K562 (cell line): ENCODE measurements at regions not wholly inside any gene's neighbourhood (a gene's known extent, or its start where the extent isn't known, plus 50 kb on each side); places are given as distances from the start of the nearest gene placed in this dataset.
"Not testable (repeated sequence)": the region's sequence is repeated elsewhere in the genome, so short reads cannot be mapped to it uniquely, and the experiment has no call there.

Experiments used
- ATAC-seq: fragments of 200-7000 bp; cut with Tn5 transposase; 3 replicates; pipeline ENCODE4 v1.9.1; 2020; ENCODE audit warnings: moderate library complexity
- BruUV-seq: library from RNA; stranded (reverse); fragments of 400-500 nt; replicated peaks from 2 replicates; lab custom pipeline; 2021; lab: Mats Ljungman, UMichigan
- CTCF ChIA-PET: fragments of 300-600 bp; formaldehyde crosslinking; extraction: SDS; loops from one replicate; lab custom pipeline; 2021; ENCODE audit warnings: low intra/inter-chr PET ratio; lab: Yijun Ruan, JAX
- POLR2A ChIA-PET: fragments of 300-600, 350-650 bp; sonication (Branson Sonifier 250); formaldehyde crosslinking; extraction: SDS; loops from one replicate; lab custom pipeline; 2021; ENCODE audit warnings: antibody characterized with exemption, inconsistent platforms; lab: Yijun Ruan, JAX
- DNase-seq, 4 experiments: peaks; one replicate each; pipeline versions ENCODE4 v3.0.0 to v3.0.0-alpha.2; 2011 to 2018; ENCODE audit warnings: low spot score in 3 of 4, mixed read lengths in 3 of 4; ENCODE audit errors: extremely low read depth in 1 of 4
- FAIRE-seq: peaks from 2 replicates; lab custom pipeline; 2011; peaks lifted over from hg19 to GRCh38; lab: Jason Lieb, UNC
- H2AFZ ChIP-seq: 2 replicates; pipeline ENCODE4 v1.6.0; 2011; ENCODE audit warnings: low read depth, low read length, control low read depth, inconsistent platforms
- H3K27ac ChIP-seq: fragments of 200-600 bp; 3 replicates; pipeline ENCODE4 v1.8.0; 2011; ENCODE audit warnings: low read depth, mild to moderate bottlenecking, control low read depth, inconsistent platforms, low read length, moderate library complexity, mixed read lengths; ENCODE audit errors: extremely low read depth
- H3K27me3 ChIP-seq, 2 experiments: fragments of 300-600 bp in 1 of 2; 2 replicates in 1 of 2; 3 replicates in 1 of 2; pipeline versions ENCODE4 v1.6.0 to v1.8.0; 2011; ENCODE audit warnings: inconsistent platforms in 2 of 2, low read length in 2 of 2, mild to moderate bottlenecking in 1 of 2, mixed read lengths in 1 of 2, moderate library complexity in 1 of 2; ENCODE audit not compliant: control insufficient read depth in 2 of 2, insufficient read depth in 2 of 2
- H3K36me3 ChIP-seq: fragments of 300-600 bp; 3 replicates; pipeline ENCODE4 v1.8.0; 2011; ENCODE audit warnings: mild to moderate bottlenecking, low read length, inconsistent platforms; ENCODE audit not compliant: control insufficient read depth, insufficient read depth
- H3K4me1 ChIP-seq, 2 experiments: fragments of 200-600 bp in 1 of 2; replicated peaks in 1 of 2; 2 replicates in 1 of 2; 3 replicates in 1 of 2; pipeline versions ENCODE4 v1.5.1 to v1.8.0; 2011; ENCODE audit warnings: inconsistent platforms in 2 of 2, low read length in 2 of 2, mild to moderate bottlenecking in 1 of 2, mixed read lengths in 1 of 2, moderate library complexity in 1 of 2; ENCODE audit not compliant: control insufficient read depth in 2 of 2, insufficient read depth in 2 of 2
- H3K4me2 ChIP-seq: 2 replicates; pipeline ENCODE4 v1.6.1; 2011; ENCODE audit warnings: low read length, control low read depth, inconsistent platforms, mixed read lengths; ENCODE audit not compliant: insufficient read depth
- H3K4me3 ChIP-seq: fragments of 200-600 bp; sonication (generic), shearing (Covaris generic); 2 replicates; pipeline ENCODE4 v1.5.1; 2016; ENCODE audit warnings: control low read depth, inconsistent platforms
- H3K79me2 ChIP-seq: fragments of 200-600 bp; 3 replicates; pipeline ENCODE4 v1.8.0; 2011; ENCODE audit warnings: low read length, inconsistent platforms; ENCODE audit not compliant: control insufficient read depth, insufficient read depth
- H3K9ac ChIP-seq, 2 experiments: 2 replicates each; pipeline versions ENCODE4 v1.6.0 to v1.6.1; 2011; ENCODE audit warnings: low read depth in 2 of 2, low read length in 2 of 2, control low read depth in 1 of 2, inconsistent platforms in 1 of 2, mild to moderate bottlenecking in 1 of 2, mixed read lengths in 1 of 2; ENCODE audit not compliant: insufficient read depth in 1 of 2
- H3K9me1 ChIP-seq: one replicate; pipeline ENCODE4 v1.6.0; 2011; ENCODE audit warnings: inconsistent platforms, mild to moderate bottlenecking, low read length, moderate library complexity; ENCODE audit not compliant: control insufficient read depth, insufficient read depth
- H3K9me3 ChIP-seq: replicated peaks from 2 replicates; pipeline ENCODE4 v1.5.1; 2011; ENCODE audit warnings: low read depth, low read length, inconsistent platforms; ENCODE audit not compliant: control insufficient read depth, insufficient read depth
- H4K20me1 ChIP-seq: replicated peaks from 2 replicates; pipeline ENCODE4 v1.6.1; 2011; ENCODE audit warnings: low read length, inconsistent platforms, mixed read lengths; ENCODE audit not compliant: control insufficient read depth, insufficient read depth
- CBX8 ChIP-seq: fragments of 200-600 bp; sonication (generic); IDR thresholded peaks from 2 replicates; pipeline ENCODE4 v1.6.1; 2012; ENCODE audit warnings: borderline replicate concordance, mixed run types, low read depth, mild to moderate bottlenecking, moderate library complexity, mixed read lengths, low read length, control low read depth, inconsistent platforms; ENCODE audit not compliant: poor library complexity, severe bottlenecking; ENCODE audit errors: extremely low read depth
- FOXA1 ChIP-seq: fragments of 450-650 bp; IDR thresholded peaks from 2 replicates; pipeline ENCODE4 v1.6.1; 2016; ENCODE audit warnings: mild to moderate bottlenecking, borderline replicate concordance
- GMEB1 ChIP-seq: fragments of 250-450 bp; sonication (Bioruptor Pico); IDR thresholded peaks from 2 replicates; pipeline ENCODE4 v1.4.0; 2020; ENCODE audit warnings: mild to moderate bottlenecking
- NR2C1 ChIP-seq, 2 experiments: fragments of 450-650 bp; IDR thresholded peaks; 2 replicates each; pipeline ENCODE4 v1.6.1; 2017; ENCODE audit warnings: mild to moderate bottlenecking in 2 of 2, antibody characterized with exemption in 1 of 2, inconsistent platforms in 1 of 2, missing compliant biosample characterization in 1 of 2, missing genetic modification characterization in 1 of 2
- PATZ1 ChIP-seq: fragments of 250-450 bp; sonication (Bioruptor Pico); IDR thresholded peaks from 2 replicates; pipeline ENCODE4 v1.5.0; 2020; ENCODE audit warnings: mild to moderate bottlenecking, borderline replicate concordance
- TEAD2 ChIP-seq: fragments of 450-650 bp; IDR thresholded peaks from 2 replicates; pipeline ENCODE4 v1.6.1; 2016; ENCODE audit warnings: missing genetic modification characterization, control low read depth, missing compliant biosample characterization
- TFAP4 ChIP-seq: sonication (generic); formaldehyde crosslinking; IDR thresholded peaks from 2 replicates; pipeline ENCODE4 v1.8.0; 2022; ENCODE audit warnings: missing genetic modification reagents, mild to moderate bottlenecking, moderate library complexity, borderline replicate concordance
- ZNF79 ChIP-seq: fragments of 250-450 bp; sonication (Bioruptor Pico); IDR thresholded peaks from 2 replicates; pipeline ENCODE4 v1.4.0; 2020; ENCODE audit warnings: low read depth, mild to moderate bottlenecking, moderate library complexity
- WGBS: fragments of 100-300 bp; shearing (Covaris generic); methylation state at CpG from one replicate; pipeline ENCODE4 v1.1.6; 2016; ENCODE audit warnings: low coverage, mixed read lengths; ENCODE audit not compliant: insufficient coverage; ENCODE audit errors: missing lambda C conversion rate; 5-methylcytosine and 5-hydroxymethylcytosine counted together
- in situ Hi-C: fragments of 300-500 bp; cut with MboI; formaldehyde crosslinking; loops from 4 replicates; pipeline ENCODE4 v1.15.0; 2018; ENCODE audit warnings: inconsistent platforms, mixed read lengths
- intact Hi-C: fragments of 100-400 bp; cut with micrococcal nuclease; formaldehyde crosslinking; loops from 2 replicates; pipeline ENCODE4 v1.14.2; 2022

- Histone ChIP-seq H3K4me2 (no peak overlapping the region), H3K79me2 (no peaks in the 10 kb centered on the region), H3K27me3 (no peaks in the 10 kb centered on the region), H4K20me1 (no peaks in the 10 kb centered on the region), H3K9ac (no peak overlapping the region), H2AFZ (no peak overlapping the region), H3K4me1 (no peaks in the 10 kb centered on the region), H3K27ac (no peak overlapping the region), H3K9me1 (no peaks in the 10 kb centered on the region), H3K4me3 (no peak overlapping the region), H3K9me3 (no peaks in the 10 kb centered on the region), H3K36me3 (no peaks in the 10 kb centered on the region)
- ATAC-seq (no peak), FAIRE-seq (no peak), DNase-seq (no peak)
- no TSS peak for BruUV-seq
- ChIA-PET CTCF (no interaction called here), POLR2A (no interaction called here)
- WGBS: 0% methylated on average over 1 of the region's 1 CpG
- intact Hi-C loops (no loop called here), in situ Hi-C loops (no loop called here)
- TF ChIP-seq ZNF79: no peak
- TF ChIP-seq PATZ1 (CRISPR knock-in tag): no peak
- no peak for TF ChIP-seq TEAD2 (tag)
- no peak for TF ChIP-seq FOXA1
- no peak for TF ChIP-seq CBX8
- no peak for TF ChIP-seq GMEB1 (CRISPR knock-in tag)
- TF ChIP-seq TFAP4: no peak
- no peak for TF ChIP-seq NR2C1 (IDR thresholded peaks at IDR 0.05)
- no peak for TF ChIP-seq NR2C1 (tag; IDR thresholded peaks at IDR 0.05)
Observed at GRCh38 chr14:105952826-105953225, 426.4 kb downstream of the TMEM121 start.

GRCh38 chr14:105961625-105962024 is 435.2 kb downstream of the TMEM121 start:
- H3K9me1 ChIP-seq, H3K36me3 ChIP-seq, H3K4me3 ChIP-seq, H2AFZ ChIP-seq, H3K27ac ChIP-seq, DNase-seq, H3K27me3 ChIP-seq, H3K4me2 ChIP-seq, BruUV-seq, H4K20me1 ChIP-seq, CTCF ChIA-PET, intact Hi-C loops, FAIRE-seq, H3K9me3 ChIP-seq, H3K79me2 ChIP-seq, H3K4me1 ChIP-seq, ATAC-seq, POLR2A ChIA-PET, H3K9ac ChIP-seq, in situ Hi-C loops: not testable (repeated sequence)
- 0% methylated on average over 6 of the region's 6 CpGs for WGBS
